IPS-15b (cell line): ENCODE measurements at regions not wholly inside any gene's neighbourhood (a gene's known extent, or its start where the extent isn't known, plus 50 kb on each side); places are given as distances from the start of the nearest gene placed in this dataset.

Experiments
- H3K27me3 ChIP-seq: one replicate; pipeline ENCODE4 v1.6.1; 2013; ENCODE audit warnings: low read length; ENCODE audit not compliant: control insufficient read depth, insufficient read depth
- H3K36me3 ChIP-seq: one replicate; pipeline ENCODE4 v1.6.1; 2013; ENCODE audit warnings: low read length; ENCODE audit not compliant: control insufficient read depth, insufficient read depth
- H3K4me1 ChIP-seq: one replicate; pipeline ENCODE4 v1.6.1; 2013; ENCODE audit warnings: mild to moderate bottlenecking, low read length; ENCODE audit not compliant: control insufficient read depth, insufficient read depth
- H3K4me3 ChIP-seq: one replicate; pipeline ENCODE4 v1.5.1; 2013; ENCODE audit warnings: low read depth, low read length
- H3K9ac ChIP-seq: one replicate; pipeline ENCODE4 v1.6.1; 2013; ENCODE audit warnings: low read depth, mild to moderate bottlenecking, low read length
- H3K9me3 ChIP-seq: one replicate; pipeline ENCODE4 v1.6.1; 2013; ENCODE audit warnings: mild to moderate bottlenecking, low read length; ENCODE audit not compliant: control insufficient read depth, insufficient read depth

GRCh38 chr15:62432702-62433398, 267.8 kb upstream of the C2CD4B start:
- Histone ChIP-seq H3K4me1 (no peaks in the 10 kb centered on the region), H3K4me3 (no peak overlapping the region), H3K36me3 (no peaks in the 10 kb centered on the region), H3K27me3 (no peaks in the 10 kb centered on the region), H3K9me3 (no peaks in the 10 kb centered on the region), H3K9ac (no peak overlapping the region)

- Histone ChIP-seq H3K9ac (no peak overlapping the region), H3K4me1 (no peaks in the 10 kb centered on the region), H3K27me3 (no peaks in the 10 kb centered on the region), H3K36me3 (no peaks in the 10 kb centered on the region), H3K4me3 (no peak overlapping the region), H3K9me3 (no peaks in the 10 kb centered on the region)
These were observed 271.1 kb upstream of the C2CD4B start for GRCh38 chr15:62436235-62436634.

GRCh38 chr15:62437753-62438152, 272.7 kb upstream of the C2CD4B start:
- no peaks in the 10 kb centered on the region for H3K9me3 ChIP-seq
- no peaks in the 10 kb centered on the region for H3K4me1 ChIP-seq
- no peaks in the 10 kb centered on the region for H3K27me3 ChIP-seq
- H3K4me3 ChIP-seq = no peak overlapping the region
- H3K9ac ChIP-seq = no peak overlapping the region
- no peaks in the 10 kb centered on the region for H3K36me3 ChIP-seq

- H3K36me3 ChIP-seq = no peaks in the 10 kb centered on the region
- H3K4me1 ChIP-seq = no peaks in the 10 kb centered on the region
- H3K9ac ChIP-seq = no peak overlapping the region
- H3K27me3 ChIP-seq = no peaks in the 10 kb centered on the region
- H3K4me3 ChIP-seq = no peak overlapping the region
- no peaks in the 10 kb centered on the region for H3K9me3 ChIP-seq
These were observed 274.5 kb upstream of the C2CD4B start for GRCh38 chr15:62439543-62440016.

GRCh38 chr15:62440362-62441105, 275.4 kb upstream of the C2CD4B start:
- Histone ChIP-seq H3K4me1 (no peaks in the 10 kb centered on the region), H3K4me3 (no peak overlapping the region), H3K36me3 (no peaks in the 10 kb centered on the region), H3K27me3 (no peaks in the 10 kb centered on the region), H3K9ac (no peak overlapping the region), H3K9me3 (no peaks in the 10 kb centered on the region)

GRCh38 chr15:62444104-62445022, 279.3 kb upstream of the C2CD4B start:
- H3K27me3 ChIP-seq = no peaks in the 10 kb centered on the region
- H3K9me3 ChIP-seq = no peaks in the 10 kb centered on the region
- no peaks in the 10 kb centered on the region for H3K36me3 ChIP-seq
- no peak overlapping the region for H3K9ac ChIP-seq
- H3K4me3 ChIP-seq = no peak overlapping the region
- no peaks in the 10 kb centered on the region for H3K4me1 ChIP-seq

GRCh38 chr15:62445244-62445643, 280.2 kb upstream of the C2CD4B start:
- no peaks in the 10 kb centered on the region for H3K4me1 ChIP-seq
- no peaks in the 10 kb centered on the region for H3K36me3 ChIP-seq
- no peak overlapping the region for H3K9ac ChIP-seq
- H3K9me3 ChIP-seq = no peaks in the 10 kb centered on the region
- H3K4me3 ChIP-seq = no peak overlapping the region
- no peaks in the 10 kb centered on the region for H3K27me3 ChIP-seq

- no peak overlapping the region for H3K4me3 ChIP-seq
- no peaks in the 10 kb centered on the region for H3K27me3 ChIP-seq
- H3K9me3 ChIP-seq = no peaks in the 10 kb centered on the region
- H3K36me3 ChIP-seq = no peaks in the 10 kb centered on the region
- peaks cover 4% of the 10 kb centered on the region for H3K4me1 ChIP-seq
- H3K9ac ChIP-seq = no peak overlapping the region
These were observed 281.9 kb upstream of the C2CD4B start for GRCh38 chr15:62446984-62447383.

- H3K4me1 ChIP-seq = peaks cover 9% of the 10 kb centered on the region
- H3K9me3 ChIP-seq = no peaks in the 10 kb centered on the region
- no peaks in the 10 kb centered on the region for H3K27me3 ChIP-seq
- no peak overlapping the region for H3K9ac ChIP-seq
- H3K36me3 ChIP-seq = no peaks in the 10 kb centered on the region
- no peak overlapping the region for H3K4me3 ChIP-seq
These were observed 282.7 kb upstream of the C2CD4B start for GRCh38 chr15:62447742-62448141.

GRCh38 chr15:62449638-62450037, 284.6 kb upstream of the C2CD4B start:
- Histone ChIP-seq H3K4me3 (no peak overlapping the region), H3K36me3 (no peaks in the 10 kb centered on the region), H3K27me3 (no peaks in the 10 kb centered on the region), H3K4me1 (peaks cover 9% of the 10 kb centered on the region), H3K9me3 (no peaks in the 10 kb centered on the region), H3K9ac (no peak overlapping the region)

- Histone ChIP-seq H3K4me3 (no peak overlapping the region), H3K4me1 (peaks cover 9% of the 10 kb centered on the region), H3K9me3 (no peaks in the 10 kb centered on the region), H3K9ac (no peak overlapping the region), H3K36me3 (no peaks in the 10 kb centered on the region), H3K27me3 (no peaks in the 10 kb centered on the region)
These were observed 285.0 kb upstream of the C2CD4B start for GRCh38 chr15:62450061-62450460.
